SK-N-SH treated with all-trans-retinoic acid at 6 μM for 48 hours (cell line): ENCODE measurements at regions not wholly inside any gene's neighbourhood (a gene's known extent, or its start where the extent isn't known, plus 50 kb on each side); places are given as distances from the start of the nearest gene placed in this dataset.

Experiments used
- ARNTL ChIP-seq: fragments of 450-650 bp; formaldehyde crosslinking; IDR thresholded peaks from 2 replicates; pipeline ENCODE4 v1.5.0; 2020; ENCODE audit warnings: low read depth, mild to moderate bottlenecking, moderate library complexity, borderline replicate concordance
- CSRNP3 ChIP-seq: fragments of 250-450 bp; sonication (Bioruptor Pico); IDR thresholded peaks from 2 replicates; pipeline ENCODE4 v1.5.1; 2021; ENCODE audit warnings: mild to moderate bottlenecking, moderate library complexity
- GLIS3 ChIP-seq: fragments of 250-450 bp; sonication (Bioruptor Pico); IDR thresholded peaks from 2 replicates; pipeline ENCODE4 v1.5.0; 2020; ENCODE audit warnings: mild to moderate bottlenecking, moderate library complexity
- OSR1 ChIP-seq: fragments of 250-450 bp; sonication (Bioruptor Pico); IDR thresholded peaks from 2 replicates; pipeline ENCODE4 v1.8.0; 2022; ENCODE audit warnings: moderate library complexity, mild to moderate bottlenecking, inconsistent platforms
- SNAI2 ChIP-seq: fragments of 250-450 bp; sonication (Bioruptor Pico); IDR thresholded peaks from 2 replicates; pipeline ENCODE4 v1.5.0; 2020; ENCODE audit warnings: mild to moderate bottlenecking, moderate library complexity
- TCF4 ChIP-seq: fragments of 250-450 bp; sonication (Bioruptor Pico); IDR thresholded peaks from 2 replicates; pipeline ENCODE4 v1.8.0; 2021; ENCODE audit warnings: mild to moderate bottlenecking, moderate library complexity, borderline replicate concordance
- TOX ChIP-seq: fragments of 250-450 bp; sonication (Bioruptor Pico); IDR thresholded peaks from 2 replicates; pipeline ENCODE4 v1.8.0; 2021; ENCODE audit warnings: mild to moderate bottlenecking, moderate library complexity, borderline replicate concordance
- ZNF565 ChIP-seq: fragments of 450-650 bp; formaldehyde crosslinking; conservative IDR thresholded peaks from 2 replicates; pipeline ENCODE4 v1.5.0; 2020; ENCODE audit warnings: low read depth, mild to moderate bottlenecking, moderate library complexity
- ZNF8 ChIP-seq: fragments of 450-650 bp; formaldehyde crosslinking; IDR thresholded peaks from 2 replicates; pipeline ENCODE4 v1.5.0; 2020; ENCODE audit warnings: mild to moderate bottlenecking, moderate library complexity
- TF ChIP-seq, protein P1 (sequence below): fragments of 250-450 bp; sonication (Bioruptor Pico); IDR thresholded peaks from 2 replicates; pipeline ENCODE4 v1.5.0; 2020; ENCODE audit warnings: mild to moderate bottlenecking, moderate library complexity
- TF ChIP-seq, protein P2 (sequence below): fragments of 250-450 bp; sonication (Bioruptor Pico); IDR thresholded peaks from 2 replicates; pipeline ENCODE4 v1.8.0; 2021; ENCODE audit warnings: low read depth, mild to moderate bottlenecking, moderate library complexity, borderline replicate concordance
- TF ChIP-seq, protein P3 (sequence below): fragments of 250-450 bp; sonication (Bioruptor Pico); IDR thresholded peaks from 2 replicates; pipeline ENCODE4 v1.8.0; 2020; ENCODE audit warnings: mild to moderate bottlenecking, moderate library complexity, borderline replicate concordance

DNA sequence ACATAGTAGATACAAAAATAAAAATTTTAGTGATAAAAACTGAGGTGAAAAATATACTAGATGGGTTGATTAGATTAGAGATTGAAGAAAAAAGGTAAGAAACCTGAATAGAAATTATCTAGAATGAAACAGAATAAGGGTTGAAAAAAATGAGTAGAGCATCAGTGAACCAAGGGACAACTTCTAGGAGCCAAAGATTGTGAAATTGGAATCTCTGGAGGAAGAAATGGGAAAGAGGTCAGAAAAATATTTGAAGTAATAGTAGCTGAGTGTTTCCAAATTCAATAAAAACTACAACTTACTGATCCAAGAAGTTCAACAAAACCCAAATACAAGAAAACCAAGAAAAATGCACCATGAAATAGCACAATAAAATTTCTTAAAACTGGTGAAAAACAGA, 116.6 kb upstream of the STARD4 start:
- TF ChIP-seq ZNF565 (no peak), TCF4 (no peak), ARNTL (CRISPR knock-in tag) (no peak), SNAI2 (no peak), ZNF8 (no peak), OSR1 (no peak), CSRNP3 (CRISPR knock-in tag) (no peak), TOX (CRISPR knock-in tag) (no peak), GLIS3 (CRISPR knock-in tag) (no peak)
- TF ChIP-seq, protein P1, sequence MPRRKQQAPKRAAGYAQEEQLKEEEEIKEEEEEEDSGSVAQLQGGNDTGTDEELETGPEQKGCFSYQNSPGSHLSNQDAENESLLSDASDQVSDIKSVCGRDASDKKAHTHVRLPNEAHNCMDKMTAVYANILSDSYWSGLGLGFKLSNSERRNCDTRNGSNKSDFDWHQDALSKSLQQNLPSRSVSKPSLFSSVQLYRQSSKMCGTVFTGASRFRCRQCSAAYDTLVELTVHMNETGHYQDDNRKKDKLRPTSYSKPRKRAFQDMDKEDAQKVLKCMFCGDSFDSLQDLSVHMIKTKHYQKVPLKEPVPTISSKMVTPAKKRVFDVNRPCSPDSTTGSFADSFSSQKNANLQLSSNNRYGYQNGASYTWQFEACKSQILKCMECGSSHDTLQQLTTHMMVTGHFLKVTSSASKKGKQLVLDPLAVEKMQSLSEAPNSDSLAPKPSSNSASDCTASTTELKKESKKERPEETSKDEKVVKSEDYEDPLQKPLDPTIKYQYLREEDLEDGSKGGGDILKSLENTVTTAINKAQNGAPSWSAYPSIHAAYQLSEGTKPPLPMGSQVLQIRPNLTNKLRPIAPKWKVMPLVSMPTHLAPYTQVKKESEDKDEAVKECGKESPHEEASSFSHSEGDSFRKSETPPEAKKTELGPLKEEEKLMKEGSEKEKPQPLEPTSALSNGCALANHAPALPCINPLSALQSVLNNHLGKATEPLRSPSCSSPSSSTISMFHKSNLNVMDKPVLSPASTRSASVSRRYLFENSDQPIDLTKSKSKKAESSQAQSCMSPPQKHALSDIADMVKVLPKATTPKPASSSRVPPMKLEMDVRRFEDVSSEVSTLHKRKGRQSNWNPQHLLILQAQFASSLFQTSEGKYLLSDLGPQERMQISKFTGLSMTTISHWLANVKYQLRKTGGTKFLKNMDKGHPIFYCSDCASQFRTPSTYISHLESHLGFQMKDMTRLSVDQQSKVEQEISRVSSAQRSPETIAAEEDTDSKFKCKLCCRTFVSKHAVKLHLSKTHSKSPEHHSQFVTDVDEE (CRISPR knock-in tag) = no peak
- TF ChIP-seq, protein P2, sequence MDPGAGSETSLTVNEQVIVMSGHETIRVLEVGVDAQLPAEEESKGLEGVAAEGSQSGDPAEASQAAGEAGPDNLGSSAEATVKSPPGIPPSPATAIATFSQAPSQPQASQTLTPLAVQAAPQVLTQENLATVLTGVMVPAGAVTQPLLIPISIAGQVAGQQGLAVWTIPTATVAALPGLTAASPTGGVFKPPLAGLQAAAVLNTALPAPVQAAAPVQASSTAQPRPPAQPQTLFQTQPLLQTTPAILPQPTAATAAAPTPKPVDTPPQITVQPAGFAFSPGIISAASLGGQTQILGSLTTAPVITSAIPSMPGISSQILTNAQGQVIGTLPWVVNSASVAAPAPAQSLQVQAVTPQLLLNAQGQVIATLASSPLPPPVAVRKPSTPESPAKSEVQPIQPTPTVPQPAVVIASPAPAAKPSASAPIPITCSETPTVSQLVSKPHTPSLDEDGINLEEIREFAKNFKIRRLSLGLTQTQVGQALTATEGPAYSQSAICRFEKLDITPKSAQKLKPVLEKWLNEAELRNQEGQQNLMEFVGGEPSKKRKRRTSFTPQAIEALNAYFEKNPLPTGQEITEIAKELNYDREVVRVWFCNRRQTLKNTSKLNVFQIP (CRISPR knock-in tag) = no peak
- TF ChIP-seq, protein P3, sequence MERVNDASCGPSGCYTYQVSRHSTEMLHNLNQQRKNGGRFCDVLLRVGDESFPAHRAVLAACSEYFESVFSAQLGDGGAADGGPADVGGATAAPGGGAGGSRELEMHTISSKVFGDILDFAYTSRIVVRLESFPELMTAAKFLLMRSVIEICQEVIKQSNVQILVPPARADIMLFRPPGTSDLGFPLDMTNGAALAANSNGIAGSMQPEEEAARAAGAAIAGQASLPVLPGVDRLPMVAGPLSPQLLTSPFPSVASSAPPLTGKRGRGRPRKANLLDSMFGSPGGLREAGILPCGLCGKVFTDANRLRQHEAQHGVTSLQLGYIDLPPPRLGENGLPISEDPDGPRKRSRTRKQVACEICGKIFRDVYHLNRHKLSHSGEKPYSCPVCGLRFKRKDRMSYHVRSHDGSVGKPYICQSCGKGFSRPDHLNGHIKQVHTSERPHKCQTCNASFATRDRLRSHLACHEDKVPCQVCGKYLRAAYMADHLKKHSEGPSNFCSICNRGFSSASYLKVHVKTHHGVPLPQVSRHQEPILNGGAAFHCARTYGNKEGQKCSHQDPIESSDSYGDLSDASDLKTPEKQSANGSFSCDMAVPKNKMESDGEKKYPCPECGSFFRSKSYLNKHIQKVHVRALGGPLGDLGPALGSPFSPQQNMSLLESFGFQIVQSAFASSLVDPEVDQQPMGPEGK (CRISPR knock-in tag) = no peak
